Keratinocyte (primary cell): ENCODE measurements at regions not wholly inside any gene's neighbourhood (a gene's known extent, or its start where the extent isn't known, plus 50 kb on each side); places are given as distances from the start of the nearest gene placed in this dataset.

Experiments used
- DNase-seq: peaks from one replicate; pipeline ENCODE4 v3.0.0-alpha.2; 2011; ENCODE audit warnings: low read depth, missing footprints, low spot score
- FAIRE-seq: peaks from 2 replicates; lab custom pipeline; 2011; peaks lifted over from hg19 to GRCh38; lab: Jason Lieb, UNC
- H2AFZ ChIP-seq: 2 replicates; pipeline ENCODE4 v1.6.0; 2012; ENCODE audit warnings: low read length, control low read depth, inconsistent platforms; ENCODE audit not compliant: control insufficient read depth
- H3K27ac ChIP-seq: 2 replicates; pipeline ENCODE4 v1.5.1; 2011; ENCODE audit warnings: low read length; ENCODE audit not compliant: control insufficient read depth, insufficient read depth
- H3K27me3 ChIP-seq: 3 replicates; pipeline ENCODE4 v1.6.0; 2011; ENCODE audit warnings: low read length; ENCODE audit not compliant: control insufficient read depth, insufficient read depth; ENCODE audit errors: extremely low read depth
- H3K36me3 ChIP-seq, 2 experiments: 2 replicates in 1 of 2; 3 replicates in 1 of 2; pipeline ENCODE4 v1.5.1; 2011; ENCODE audit warnings: low read length in 2 of 2, mild to moderate bottlenecking in 1 of 2; ENCODE audit not compliant: control insufficient read depth in 2 of 2, insufficient read depth in 2 of 2; ENCODE audit errors: extremely low read depth in 1 of 2
- H3K4me1 ChIP-seq: 3 replicates; pipeline ENCODE4 v1.5.1; 2011; ENCODE audit warnings: low read length; ENCODE audit not compliant: control insufficient read depth, insufficient read depth; ENCODE audit errors: extremely low read depth
- H3K4me2 ChIP-seq: 3 replicates; pipeline ENCODE4 v1.6.0; 2011; ENCODE audit warnings: low read depth, low read length; ENCODE audit not compliant: control insufficient read depth, insufficient read depth; ENCODE audit errors: extremely low read depth
- H3K4me3 ChIP-seq, 3 experiments: fragments of 200-600 bp in 1 of 3; sonication (generic) in 1 of 3; 2 replicates in 2 of 3; 3 replicates in 1 of 3; pipeline ENCODE4 v1.5.1; 2011 to 2016; ENCODE audit warnings: low read length in 3 of 3, mild to moderate bottlenecking in 3 of 3, control low read depth in 2 of 3, inconsistent platforms in 1 of 3, low read depth in 1 of 3, mixed read lengths in 1 of 3, mixed run types in 1 of 3, moderate library complexity in 1 of 3; ENCODE audit not compliant: control insufficient read depth in 2 of 3, insufficient read depth in 2 of 3; ENCODE audit errors: extremely low read depth in 1 of 3
- H3K79me2 ChIP-seq: 2 replicates; pipeline ENCODE4 v1.6.0; 2012; ENCODE audit warnings: low read length; ENCODE audit not compliant: control insufficient read depth, insufficient read depth
- H3K9ac ChIP-seq: 3 replicates; pipeline ENCODE4 v1.6.0; 2011; ENCODE audit warnings: low read length; ENCODE audit not compliant: control insufficient read depth, insufficient read depth; ENCODE audit errors: extremely low read depth
- H3K9me1 ChIP-seq: 3 replicates; pipeline ENCODE4 v1.6.0; 2011; ENCODE audit warnings: low read length; ENCODE audit not compliant: control insufficient read depth, insufficient read depth; ENCODE audit errors: extremely low read depth
- H3K9me3 ChIP-seq: 2 replicates; pipeline ENCODE4 v1.5.1; 2012; ENCODE audit warnings: low read depth, low read length; ENCODE audit not compliant: control insufficient read depth
- H4K20me1 ChIP-seq: 3 replicates; pipeline ENCODE4 v1.6.0; 2011; ENCODE audit warnings: low read length; ENCODE audit not compliant: control insufficient read depth, insufficient read depth; ENCODE audit errors: extremely low read depth
- CTCF ChIP-seq, 3 experiments: IDR thresholded peaks in 1 of 3; conservative IDR thresholded peaks in 1 of 3; optimal IDR thresholded peaks in 1 of 3; 2 replicates in 2 of 3; 3 replicates in 1 of 3; pipeline versions ENCODE3 to v1.5.1; 2011; ENCODE audit warnings: low read length in 3 of 3, mild to moderate bottlenecking in 3 of 3, moderate library complexity in 2 of 3, control low read depth in 1 of 3, inconsistent platforms in 1 of 3; ENCODE audit not compliant: insufficient read depth in 2 of 3; ENCODE audit errors: extremely low read depth in 1 of 3
- EZH2 ChIP-seq: IDR thresholded peaks from one replicate; pipeline ENCODE4 v1.6.1; 2012; ENCODE audit warnings: inconsistent platforms, mild to moderate bottlenecking, low read length, moderate library complexity
- dilution Hi-C: fragments of 300-500 bp; cut with MboI; formaldehyde crosslinking; loops from one replicate; pipeline ENCODE4 v1.7.0; 2020; ENCODE audit warnings: low sequenced_read_pairs; ENCODE audit not compliant: extremely low pct_ligation_motif_present

- no peak for FAIRE-seq
- no peaks in the 10 kb centered on the region for H4K20me1 ChIP-seq
- H3K4me2 ChIP-seq: no peak overlapping the region
- H3K27me3 ChIP-seq: no peaks in the 10 kb centered on the region
- H3K36me3 ChIP-seq: no peaks in the 10 kb centered on the region
- H3K4me1 ChIP-seq: no peaks in the 10 kb centered on the region
- H3K9ac ChIP-seq: no peak overlapping the region
- no peak overlapping the region for H3K4me3 ChIP-seq
- no peak overlapping the region for H3K27ac ChIP-seq
- dilution Hi-C loops: no loop called here
- no peak for TF ChIP-seq EZH2
- no peak for TF ChIP-seq CTCF (optimal IDR thresholded peaks at IDR 0.05 in 1 of 3, IDR thresholded peaks at IDR 0.05 in 1 of 3, conservative IDR thresholded peaks at IDR 0.05 in 1 of 3; ENCODE audit: extremely low read depth in 1 of 3, insufficient read depth in 2 of 3, low read length in 3 of 3)
- H3K9me1 ChIP-seq: no peaks in the 10 kb centered on the region
- no peaks in the 10 kb centered on the region for H3K79me2 ChIP-seq
- no peaks in the 10 kb centered on the region for H3K9me3 ChIP-seq
- no peak for DNase-seq
- H2AFZ ChIP-seq: no peak overlapping the region
Measured at GRCh38 chr20:52433326-52434040, 241.9 kb upstream of the ZFP64 start.

GRCh38 chr20:52432740-52433139 is 241.2 kb upstream of the ZFP64 start:
- DNase-seq (no peak), FAIRE-seq (no peak)
- Histone ChIP-seq H4K20me1 (no peaks in the 10 kb centered on the region), H3K27me3 (no peaks in the 10 kb centered on the region), H3K9me3 (no peaks in the 10 kb centered on the region), H3K4me3 (no peak overlapping the region), H3K79me2 (no peaks in the 10 kb centered on the region), H3K36me3 (no peaks in the 10 kb centered on the region), H2AFZ (no peak overlapping the region), H3K9ac (no peak overlapping the region), H3K27ac (no peak overlapping the region), H3K4me1 (no peaks in the 10 kb centered on the region), H3K4me2 (no peak overlapping the region), H3K9me1 (no peaks in the 10 kb centered on the region)
- dilution Hi-C loops: no loop called here
- TF ChIP-seq CTCF (optimal IDR thresholded peaks at IDR 0.05 in 1 of 3, IDR thresholded peaks at IDR 0.05 in 1 of 3, conservative IDR thresholded peaks at IDR 0.05 in 1 of 3; ENCODE audit: extremely low read depth in 1 of 3, insufficient read depth in 2 of 3, low read length in 3 of 3): no peak
- no peak for TF ChIP-seq EZH2
